Neuron (in vitro differentiated cells): ENCODE measurements at regions not wholly inside any gene's neighbourhood (a gene's known extent, or its start where the extent isn't known, plus 50 kb on each side); places are given as distances from the start of the nearest gene placed in this dataset.

ENCODE experiments used
- H2AFZ ChIP-seq: one replicate; pipeline ENCODE4 v1.6.1; 2013; ENCODE audit warnings: low read depth, mild to moderate bottlenecking, inconsistent platforms, low read length, moderate library complexity
- H3K27me3 ChIP-seq: one replicate; pipeline ENCODE4 v1.6.1; 2013; ENCODE audit warnings: low read length; ENCODE audit not compliant: insufficient read depth
- H3K36me3 ChIP-seq: one replicate; pipeline ENCODE4 v1.6.1; 2013; ENCODE audit warnings: low read length; ENCODE audit not compliant: insufficient read depth
- H3K4me1 ChIP-seq: one replicate; pipeline ENCODE4 v1.6.1; 2013; ENCODE audit warnings: low read length; ENCODE audit not compliant: insufficient read depth
- H3K4me3 ChIP-seq: 2 replicates; pipeline ENCODE4 v1.5.1; 2013; ENCODE audit warnings: mild to moderate bottlenecking, low read length, moderate library complexity
- H3K9me3 ChIP-seq: one replicate; pipeline ENCODE4 v1.6.1; 2013; ENCODE audit warnings: low read length

GRCh38 chr1:81654147-81654546 is 146.6 kb upstream of the ADGRL2 start:
- H3K4me1 ChIP-seq = no peaks in the 10 kb centered on the region
- no peak overlapping the region for H3K4me3 ChIP-seq
- H3K9me3 ChIP-seq = peaks cover 3% of the 10 kb centered on the region
- H3K27me3 ChIP-seq = no peaks in the 10 kb centered on the region
- no peaks in the 10 kb centered on the region for H3K36me3 ChIP-seq
- H2AFZ ChIP-seq = no peak overlapping the region

GRCh38 chr1:81650776-81651175 is 150.0 kb upstream of the ADGRL2 start:
- Histone ChIP-seq H3K27me3 (no peaks in the 10 kb centered on the region), H2AFZ (no peak overlapping the region), H3K36me3 (no peaks in the 10 kb centered on the region), H3K4me1 (no peaks in the 10 kb centered on the region), H3K4me3 (no peak overlapping the region), H3K9me3 (peaks cover 3% of the 10 kb centered on the region)

DNA sequence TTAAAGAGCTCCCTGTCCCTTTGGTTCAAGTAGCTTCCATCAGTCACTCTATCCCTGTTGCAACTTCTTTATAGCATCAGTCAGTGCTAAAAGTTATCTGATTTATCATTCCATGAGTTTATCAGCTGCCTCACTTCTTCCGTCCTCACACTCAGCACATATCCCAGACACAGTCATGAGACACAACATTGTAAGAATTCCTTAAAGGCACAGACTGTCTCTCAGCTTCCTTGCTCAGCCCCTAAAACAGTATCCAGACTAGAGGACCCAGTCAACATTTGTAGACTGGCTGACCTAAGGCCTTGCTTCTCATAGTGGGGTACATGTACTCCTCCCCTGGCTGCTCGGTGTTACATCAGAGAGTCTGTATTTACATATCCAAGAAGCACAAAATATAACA is 164.9 kb upstream of the ADGRL2 start:
- Histone ChIP-seq H3K9me3 (no peaks in the 10 kb centered on the region), H3K36me3 (no peaks in the 10 kb centered on the region), H3K27me3 (no peaks in the 10 kb centered on the region), H3K4me3 (no peak overlapping the region), H3K4me1 (no peaks in the 10 kb centered on the region), H2AFZ (no peak overlapping the region)

- Histone ChIP-seq H3K4me1 (no peaks in the 10 kb centered on the region), H3K9me3 (no peaks in the 10 kb centered on the region), H3K36me3 (no peaks in the 10 kb centered on the region), H3K4me3 (no peak overlapping the region), H2AFZ (no peak overlapping the region), H3K27me3 (no peaks in the 10 kb centered on the region)
Measured at GRCh38 chr1:81634294-81634693, 166.4 kb upstream of the ADGRL2 start.

- peaks cover 20% of the 10 kb centered on the region for H3K9me3 ChIP-seq
- no peak overlapping the region for H3K4me3 ChIP-seq
- H2AFZ ChIP-seq = no peak overlapping the region
- H3K27me3 ChIP-seq = no peaks in the 10 kb centered on the region
- no peaks in the 10 kb centered on the region for H3K36me3 ChIP-seq
- H3K4me1 ChIP-seq = peaks cover 1% of the 10 kb centered on the region
Measured at GRCh38 chr1:81619156-81619555, 181.6 kb upstream of the ADGRL2 start.

DNA sequence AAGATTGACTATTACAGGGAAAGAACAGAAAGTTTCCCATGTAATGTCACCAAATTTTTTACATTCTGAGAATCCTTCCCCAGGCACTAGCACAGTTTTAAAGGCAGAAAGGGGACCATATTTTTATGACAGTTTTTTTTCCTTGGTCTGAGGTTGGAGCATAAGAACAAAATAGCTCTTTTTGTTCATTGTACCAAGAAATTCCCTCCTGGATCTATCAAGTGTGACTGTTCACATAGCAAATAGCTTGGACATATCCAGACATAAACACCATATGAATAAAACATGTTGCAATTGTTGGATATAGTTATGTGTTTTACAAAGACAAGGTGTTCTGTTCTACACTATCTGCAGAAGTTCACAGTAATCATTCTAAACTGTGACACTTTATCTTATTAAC is 182.4 kb upstream of the ADGRL2 start:
- Histone ChIP-seq H3K4me3 (no peak overlapping the region), H3K9me3 (peaks cover 20% of the 10 kb centered on the region), H3K27me3 (no peaks in the 10 kb centered on the region), H2AFZ (no peak overlapping the region), H3K36me3 (no peaks in the 10 kb centered on the region), H3K4me1 (peaks cover 1% of the 10 kb centered on the region)

DNA sequence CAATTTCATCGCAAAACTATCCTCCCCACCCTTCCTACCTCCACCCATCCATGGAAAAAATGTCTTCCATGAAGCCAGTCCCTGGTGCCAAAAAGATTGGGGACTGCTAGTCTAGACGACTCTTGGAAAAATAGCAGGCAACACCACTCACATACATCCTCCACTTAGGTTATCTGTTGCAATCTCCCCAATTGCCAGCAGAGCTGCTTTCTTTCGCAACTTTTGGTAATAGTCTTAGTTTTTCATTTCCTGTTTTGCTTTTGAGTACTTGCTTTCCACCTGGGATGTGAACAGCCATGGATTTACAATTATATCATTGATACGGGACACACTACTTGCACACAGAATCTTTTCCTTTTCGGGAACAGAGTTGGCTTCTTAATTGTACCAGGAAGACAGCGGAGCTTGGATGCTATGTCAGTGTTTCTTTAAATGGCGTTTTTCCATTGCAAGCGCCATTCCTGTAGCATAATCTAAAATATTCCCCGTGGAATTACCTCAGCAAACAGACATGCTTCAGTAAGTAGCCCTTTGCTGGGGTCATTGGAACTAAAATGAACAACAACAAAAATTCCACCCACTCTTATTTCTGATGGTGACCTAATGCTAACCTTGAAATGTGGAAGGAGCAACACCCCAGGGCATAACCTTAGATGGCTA is 183.3 kb upstream of the ADGRL2 start:
- H3K4me3 ChIP-seq = no peak overlapping the region
- H3K9me3 ChIP-seq = peaks cover 20% of the 10 kb centered on the region
- no peak overlapping the region for H2AFZ ChIP-seq
- peaks cover 1% of the 10 kb centered on the region for H3K4me1 ChIP-seq
- H3K27me3 ChIP-seq = no peaks in the 10 kb centered on the region
- no peaks in the 10 kb centered on the region for H3K36me3 ChIP-seq

DNA sequence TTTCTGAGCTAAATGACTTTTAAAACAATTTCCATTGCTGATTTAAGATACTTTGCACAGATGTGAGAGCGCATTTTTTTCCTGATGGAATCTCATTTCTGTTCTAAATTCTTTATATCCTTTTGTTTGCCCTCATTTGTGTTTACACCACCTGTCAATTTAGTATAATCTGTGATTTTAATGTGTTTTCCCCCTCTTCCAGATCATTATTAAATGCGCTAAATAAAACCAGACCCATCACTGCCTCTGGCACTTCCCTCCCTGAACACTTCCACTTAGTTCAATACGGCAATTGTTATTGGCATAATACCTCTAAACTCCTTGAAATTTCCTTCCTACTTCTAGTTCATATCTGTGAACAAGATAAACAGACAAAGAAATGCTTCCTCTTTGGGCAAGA is 186.9 kb upstream of the ADGRL2 start:
- Histone ChIP-seq H3K27me3 (no peaks in the 10 kb centered on the region), H2AFZ (no peak overlapping the region), H3K36me3 (no peaks in the 10 kb centered on the region), H3K4me3 (no peak overlapping the region), H3K4me1 (peaks cover 1% of the 10 kb centered on the region), H3K9me3 (peaks cover 13% of the 10 kb centered on the region)

DNA sequence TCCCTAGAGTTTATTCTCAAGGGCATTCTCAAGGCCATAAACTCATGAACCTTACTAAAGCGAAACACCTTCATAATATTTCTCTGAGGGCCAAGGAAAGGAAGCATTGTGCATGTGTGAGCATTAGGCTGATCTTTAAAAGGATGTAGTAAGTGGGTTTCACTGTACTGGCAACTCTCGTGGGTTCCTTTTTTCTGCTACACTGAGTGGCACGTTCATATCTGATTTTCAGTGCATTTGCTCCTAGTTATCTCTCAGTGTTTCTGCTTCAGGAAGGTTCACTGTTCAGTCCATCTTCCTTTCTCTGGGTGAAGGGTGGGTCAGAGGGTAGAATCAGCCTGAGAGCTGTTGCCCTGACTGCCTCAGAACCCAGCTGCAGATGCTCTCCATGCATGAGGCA is 192.8 kb upstream of the ADGRL2 start:
- no peaks in the 10 kb centered on the region for H3K36me3 ChIP-seq
- no peaks in the 10 kb centered on the region for H3K9me3 ChIP-seq
- H3K27me3 ChIP-seq = no peaks in the 10 kb centered on the region
- H3K4me3 ChIP-seq = no peak overlapping the region
- H2AFZ ChIP-seq = no peak overlapping the region
- H3K4me1 ChIP-seq = no peaks in the 10 kb centered on the region

GRCh38 chr1:81607086-81607485 is 193.6 kb upstream of the ADGRL2 start:
- H3K4me3 ChIP-seq = no peak overlapping the region
- no peaks in the 10 kb centered on the region for H3K27me3 ChIP-seq

DNA sequence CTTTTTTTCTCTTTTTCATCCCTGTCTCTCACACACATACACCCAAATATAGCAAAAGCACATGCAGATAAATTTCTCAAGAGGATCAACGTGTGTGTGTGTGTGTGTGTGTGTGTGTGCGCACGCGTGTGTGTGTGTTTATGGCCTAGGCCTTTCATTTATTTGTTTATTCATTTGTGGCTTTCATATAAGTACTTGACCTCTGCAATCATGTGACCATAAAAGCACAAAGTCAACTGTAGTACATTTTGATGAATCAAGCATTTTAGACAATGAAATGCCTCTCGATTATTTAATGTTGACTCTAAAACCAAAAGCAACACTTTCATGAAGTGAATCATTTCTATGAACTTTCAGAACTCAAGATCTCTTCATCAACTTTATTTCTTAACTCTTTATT is 194.1 kb upstream of the ADGRL2 start:
- H3K9me3 ChIP-seq = no peaks in the 10 kb centered on the region
- no peak overlapping the region for H2AFZ ChIP-seq
- H3K36me3 ChIP-seq = no peaks in the 10 kb centered on the region
- no peak overlapping the region for H3K4me3 ChIP-seq
- no peaks in the 10 kb centered on the region for H3K27me3 ChIP-seq
- H3K4me1 ChIP-seq = no peaks in the 10 kb centered on the region

More at GRCh38 chr1:81607086-81607485, 193.6 kb upstream of the ADGRL2 start:
- Histone ChIP-seq H3K4me1 (no peaks in the 10 kb centered on the region), H3K36me3 (no peaks in the 10 kb centered on the region), H3K9me3 (no peaks in the 10 kb centered on the region), H2AFZ (no peak overlapping the region)

GRCh38 chr1:81605023-81605422 is 195.7 kb upstream of the ADGRL2 start:
- Histone ChIP-seq H3K36me3 (no peaks in the 10 kb centered on the region), H3K27me3 (no peaks in the 10 kb centered on the region), H3K4me3 (no peak overlapping the region), H2AFZ (no peak overlapping the region), H3K9me3 (no peaks in the 10 kb centered on the region), H3K4me1 (no peaks in the 10 kb centered on the region)

- Histone ChIP-seq H3K27me3 (no peaks in the 10 kb centered on the region), H3K9me3 (no peaks in the 10 kb centered on the region), H3K36me3 (no peaks in the 10 kb centered on the region), H3K4me3 (no peak overlapping the region), H3K4me1 (peaks cover 10% of the 10 kb centered on the region), H2AFZ (no peak overlapping the region)
Measured at GRCh38 chr1:81600878-81601622, 199.7 kb upstream of the ADGRL2 start.

DNA sequence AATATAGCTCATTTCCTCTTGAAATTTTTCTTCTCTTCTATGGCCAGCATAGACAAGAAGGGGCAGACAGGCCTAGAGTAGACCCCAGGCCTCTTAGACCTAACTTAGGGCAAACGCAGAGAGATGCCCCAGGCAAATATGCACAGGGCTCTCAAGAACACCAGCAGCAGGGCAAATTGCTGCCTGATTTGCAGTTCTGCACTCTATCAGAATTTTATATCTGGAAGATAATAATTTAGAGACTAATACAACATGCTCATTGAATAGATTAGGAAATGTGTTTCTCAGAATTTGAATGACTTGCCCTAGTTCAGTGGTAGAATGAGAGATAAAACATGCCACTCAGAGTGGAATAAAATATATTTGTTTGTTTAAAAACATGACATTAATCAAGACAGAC is 200.4 kb upstream of the ADGRL2 start:
- no peak overlapping the region for H3K4me3 ChIP-seq
- H3K9me3 ChIP-seq = no peaks in the 10 kb centered on the region
- H2AFZ ChIP-seq = no peak overlapping the region
- H3K27me3 ChIP-seq = no peaks in the 10 kb centered on the region
- H3K36me3 ChIP-seq = no peaks in the 10 kb centered on the region
- peaks cover 10% of the 10 kb centered on the region for H3K4me1 ChIP-seq
